ENCODE measurements at regions not wholly inside any gene's neighbourhood (a gene's known extent, or its start where the extent isn't known, plus 50 kb on each side); places are given as distances from the start of the nearest gene placed in this dataset.

GRCh38 chr4:23290656-23291055, 597.9 kb downstream of the GBA3 start:
- TF ChIP-seq EZH2 (IDR thresholded peaks at IDR 0.05; ENCODE audit: low read length, missing control alignments) (no peak), CTCF (conservative IDR thresholded peaks at IDR 0.05 in 1 of 2, IDR thresholded peaks at IDR 0.05 in 1 of 2; ENCODE audit: low read depth in 1 of 2, low read length in 2 of 2) (no peak)

All from fibroblast of lung (primary cell).